KMS-11 (cell line): ENCODE measurements at regions not wholly inside any gene's neighbourhood (a gene's known extent, or its start where the extent isn't known, plus 50 kb on each side); places are given as distances from the start of the nearest gene placed in this dataset.

Experiments used
- H2AFZ ChIP-seq: fragments of 200-600 bp; sonication (generic); 2 replicates; pipeline ENCODE4 v1.6.1; 2016; ENCODE audit warnings: antibody characterized with exemption, mixed run types, low read depth
- H3K27ac ChIP-seq: fragments of 200-600 bp; sonication (generic); 2 replicates; pipeline ENCODE4 v1.6.1; 2016; ENCODE audit warnings: mild to moderate bottlenecking, mixed run types
- H3K27me3 ChIP-seq: fragments of 200-600 bp; sonication (generic); 2 replicates; pipeline ENCODE4 v1.6.1; 2017; ENCODE audit warnings: mild to moderate bottlenecking, low read depth, mixed run types, moderate library complexity; ENCODE audit not compliant: insufficient read depth
- H3K36me3 ChIP-seq: fragments of 200-600 bp; sonication (generic); 2 replicates; pipeline ENCODE4 v1.6.1; 2017; ENCODE audit warnings: mild to moderate bottlenecking, mixed run types; ENCODE audit not compliant: insufficient read depth
- H3K4me1 ChIP-seq: fragments of 200-600 bp; sonication (generic); 2 replicates; pipeline ENCODE4 v1.6.1; 2016; ENCODE audit warnings: mild to moderate bottlenecking, low read depth, mixed run types; ENCODE audit not compliant: poor library complexity, severe bottlenecking
- H3K4me2 ChIP-seq: fragments of 200-600 bp; sonication (generic); 2 replicates; pipeline ENCODE4 v1.7.0; 2016; ENCODE audit warnings: mild to moderate bottlenecking, mixed run types
- H3K4me3 ChIP-seq: fragments of 200-600 bp; sonication (generic); IDR thresholded peaks from 2 replicates; pipeline ENCODE4 v1.6.1; 2017; ENCODE audit warnings: low read depth, low read length, mixed read lengths; ENCODE audit not compliant: insufficient read depth
- H3K79me2 ChIP-seq: fragments of 200-600 bp; sonication (generic); 2 replicates; pipeline ENCODE4 v1.6.1; 2016; ENCODE audit warnings: low read depth, mixed run types; ENCODE audit not compliant: insufficient read depth
- H3K9ac ChIP-seq: fragments of 200-600 bp; sonication (generic); 2 replicates; pipeline ENCODE4 v1.6.1; 2016; ENCODE audit warnings: mild to moderate bottlenecking, mixed run types
- H4K20me1 ChIP-seq: fragments of 200-600 bp; sonication (generic); 2 replicates; pipeline ENCODE4 v1.6.1; 2016; ENCODE audit warnings: mild to moderate bottlenecking, mixed run types; ENCODE audit not compliant: insufficient read depth
- TF ChIP-seq, protein P1 (sequence below): fragments of 200-600 bp; sonication (generic); conservative IDR thresholded peaks from 2 replicates; pipeline ENCODE4 v1.6.1; 2017; ENCODE audit warnings: low read depth, mild to moderate bottlenecking, antibody characterized with exemption, low read length, moderate library complexity, mixed read lengths

GRCh38 chr2:3115301-3116042 is 262.1 kb downstream of the EIPR1 start:
- H3K79me2 ChIP-seq, result no peaks in the 10 kb centered on the region
- no peaks in the 10 kb centered on the region for H3K27me3 ChIP-seq
- H3K4me3 ChIP-seq, result no peak overlapping the region
- no peak overlapping the region for H2AFZ ChIP-seq
- H3K9ac ChIP-seq, result no peak overlapping the region
- H3K36me3 ChIP-seq, result no peaks in the 10 kb centered on the region
- TF ChIP-seq, protein P1, sequence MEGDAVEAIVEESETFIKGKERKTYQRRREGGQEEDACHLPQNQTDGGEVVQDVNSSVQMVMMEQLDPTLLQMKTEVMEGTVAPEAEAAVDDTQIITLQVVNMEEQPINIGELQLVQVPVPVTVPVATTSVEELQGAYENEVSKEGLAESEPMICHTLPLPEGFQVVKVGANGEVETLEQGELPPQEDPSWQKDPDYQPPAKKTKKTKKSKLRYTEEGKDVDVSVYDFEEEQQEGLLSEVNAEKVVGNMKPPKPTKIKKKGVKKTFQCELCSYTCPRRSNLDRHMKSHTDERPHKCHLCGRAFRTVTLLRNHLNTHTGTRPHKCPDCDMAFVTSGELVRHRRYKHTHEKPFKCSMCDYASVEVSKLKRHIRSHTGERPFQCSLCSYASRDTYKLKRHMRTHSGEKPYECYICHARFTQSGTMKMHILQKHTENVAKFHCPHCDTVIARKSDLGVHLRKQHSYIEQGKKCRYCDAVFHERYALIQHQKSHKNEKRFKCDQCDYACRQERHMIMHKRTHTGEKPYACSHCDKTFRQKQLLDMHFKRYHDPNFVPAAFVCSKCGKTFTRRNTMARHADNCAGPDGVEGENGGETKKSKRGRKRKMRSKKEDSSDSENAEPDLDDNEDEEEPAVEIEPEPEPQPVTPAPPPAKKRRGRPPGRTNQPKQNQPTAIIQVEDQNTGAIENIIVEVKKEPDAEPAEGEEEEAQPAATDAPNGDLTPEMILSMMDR, result no peak
- H3K4me1 ChIP-seq, result no peaks in the 10 kb centered on the region
- H4K20me1 ChIP-seq, result no peaks in the 10 kb centered on the region
- H3K4me2 ChIP-seq, result no peak overlapping the region
- no peak overlapping the region for H3K27ac ChIP-seq

GRCh38 chr2:3114406-3115185 is 263.0 kb downstream of the EIPR1 start:
- Histone ChIP-seq H2AFZ (no peak overlapping the region), H3K4me2 (no peak overlapping the region), H3K4me1 (no peaks in the 10 kb centered on the region), H3K36me3 (no peaks in the 10 kb centered on the region), H3K79me2 (no peaks in the 10 kb centered on the region), H3K4me3 (no peak overlapping the region), H3K9ac (no peak overlapping the region), H3K27me3 (no peaks in the 10 kb centered on the region), H4K20me1 (no peaks in the 10 kb centered on the region), H3K27ac (no peak overlapping the region)
- TF ChIP-seq, protein P1, result no peak

DNA sequence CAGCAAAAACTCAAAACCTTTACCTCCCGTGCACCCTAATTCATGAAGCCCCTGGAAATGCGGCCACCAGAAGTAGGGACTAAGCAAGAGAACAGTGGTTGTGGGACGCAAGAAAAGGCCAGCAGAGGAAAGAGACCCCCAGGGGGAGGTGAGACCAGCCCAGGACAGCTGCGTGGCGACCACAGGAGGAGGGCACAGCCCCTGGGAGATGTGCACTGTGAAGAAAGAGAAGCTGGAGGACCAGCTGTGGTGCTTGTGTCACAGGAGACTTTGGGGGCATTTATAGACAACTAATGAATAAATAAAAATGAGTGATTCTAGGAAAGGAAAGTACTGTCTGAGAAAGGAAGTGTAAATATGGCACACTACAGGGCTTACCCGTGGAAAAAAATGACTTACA is 263.8 kb downstream of the EIPR1 start:
- Histone ChIP-seq H3K27ac (no peak overlapping the region), H3K4me3 (no peak overlapping the region), H3K4me2 (no peak overlapping the region), H3K79me2 (no peaks in the 10 kb centered on the region), H2AFZ (no peak overlapping the region), H3K36me3 (no peaks in the 10 kb centered on the region), H3K27me3 (no peaks in the 10 kb centered on the region), H4K20me1 (no peaks in the 10 kb centered on the region), H3K4me1 (no peaks in the 10 kb centered on the region), H3K9ac (no peak overlapping the region)
- TF ChIP-seq, protein P1, result no peak

DNA sequence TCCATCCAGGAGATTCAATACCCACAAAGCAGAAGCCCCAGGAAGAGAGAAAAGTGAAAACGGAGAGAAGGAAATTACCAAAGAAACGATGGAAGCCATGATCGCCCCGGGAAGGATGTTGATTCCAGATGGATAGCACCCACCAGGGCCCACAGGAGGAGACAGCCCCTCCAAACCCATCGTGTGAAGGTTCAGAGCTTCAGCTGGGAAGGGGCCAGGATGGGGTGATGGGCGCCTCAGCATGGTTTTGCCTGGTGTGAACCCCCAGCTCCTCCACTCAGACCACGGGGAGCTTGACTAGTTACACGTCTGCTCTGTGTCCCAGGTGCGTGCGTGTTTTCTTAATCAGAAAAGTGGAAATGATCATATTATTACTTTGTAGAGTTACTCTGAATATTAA is 264.5 kb downstream of the EIPR1 start:
- H4K20me1 ChIP-seq, result no peaks in the 10 kb centered on the region

More for the DNA sequence above, 264.5 kb downstream of the EIPR1 start:
- Histone ChIP-seq H3K27ac (no peak overlapping the region), H3K4me2 (no peak overlapping the region), H3K36me3 (no peaks in the 10 kb centered on the region), H3K4me1 (no peaks in the 10 kb centered on the region), H3K27me3 (no peaks in the 10 kb centered on the region), H3K4me3 (no peak overlapping the region), H2AFZ (no peak overlapping the region), H3K9ac (no peak overlapping the region), H3K79me2 (no peaks in the 10 kb centered on the region)
- TF ChIP-seq, protein P1, result no peak
